GM04503 (cell line): ENCODE measurements at regions not wholly inside any gene's neighbourhood (a gene's known extent, or its start where the extent isn't known, plus 50 kb on each side); places are given as distances from the start of the nearest gene placed in this dataset.

Experiments used
- DNase-seq: peaks from one replicate; pipeline ENCODE4 v3.0.0-alpha.2; 2012; ENCODE audit warnings: low read depth

DNA sequence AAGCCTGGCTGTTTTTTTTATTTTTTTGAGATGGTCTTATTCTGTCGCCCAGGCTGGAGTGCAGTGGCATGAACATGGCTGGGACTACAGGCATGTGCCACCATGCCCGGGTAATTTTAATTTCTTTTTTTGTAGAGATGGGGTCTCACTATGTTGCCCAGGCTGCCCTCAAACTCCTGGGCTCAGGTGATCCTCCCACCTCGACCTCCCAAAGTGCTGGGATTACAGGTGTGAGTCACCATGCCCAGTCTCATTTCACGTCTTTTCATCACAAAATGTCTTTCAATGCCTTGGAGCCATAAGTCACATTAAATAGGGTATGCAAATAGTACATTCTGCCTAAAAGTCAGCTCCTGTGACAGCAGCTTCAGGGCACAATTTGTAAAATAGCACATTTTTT lies 52.8 kb downstream of the SOX2 start:
- DNase-seq: no peak

DNA sequence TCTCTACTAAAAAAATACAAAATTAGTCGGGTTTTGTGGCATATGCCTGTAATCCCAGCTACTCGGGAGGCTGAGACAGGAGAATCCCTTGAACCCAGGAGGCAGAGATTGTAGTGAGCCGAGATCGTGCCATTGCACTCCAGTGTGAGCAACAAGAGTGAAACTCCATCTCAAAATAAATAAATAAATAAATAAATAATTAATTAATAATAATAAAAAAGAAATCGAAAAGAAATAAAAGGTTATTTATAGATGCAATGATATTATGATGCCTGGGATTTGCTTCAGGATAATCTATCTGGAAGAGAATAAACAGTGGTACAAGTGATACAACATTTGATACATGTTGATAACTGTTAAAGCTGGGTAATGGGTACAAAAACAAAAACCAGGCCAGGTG lies 58.6 kb downstream of the SOX2 start:
- no peak for DNase-seq

DNA sequence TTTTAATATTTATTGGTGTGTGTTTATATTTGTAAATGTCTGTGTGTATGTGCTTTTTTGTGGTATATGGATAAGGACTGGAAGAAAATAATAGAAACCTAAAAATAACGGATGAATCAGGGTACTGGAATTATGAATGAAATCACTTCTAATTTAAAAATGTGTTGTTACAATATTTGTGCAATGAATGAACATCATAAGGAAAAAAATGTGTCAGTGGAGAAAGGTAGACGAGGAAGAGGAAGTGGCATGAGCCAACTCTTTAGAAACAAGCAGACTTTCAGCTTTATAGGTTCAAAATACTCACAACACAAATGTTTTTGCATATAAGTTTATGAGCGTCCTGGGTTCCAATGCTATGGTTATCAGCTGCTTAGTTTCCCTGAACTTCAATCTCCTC lies 59.4 kb downstream of the SOX2 start:
- no peak for DNase-seq

- DNase-seq: no peak
These were observed 60.4 kb downstream of the SOX2 start for GRCh38 chr3:181772166-181772565.

DNA sequence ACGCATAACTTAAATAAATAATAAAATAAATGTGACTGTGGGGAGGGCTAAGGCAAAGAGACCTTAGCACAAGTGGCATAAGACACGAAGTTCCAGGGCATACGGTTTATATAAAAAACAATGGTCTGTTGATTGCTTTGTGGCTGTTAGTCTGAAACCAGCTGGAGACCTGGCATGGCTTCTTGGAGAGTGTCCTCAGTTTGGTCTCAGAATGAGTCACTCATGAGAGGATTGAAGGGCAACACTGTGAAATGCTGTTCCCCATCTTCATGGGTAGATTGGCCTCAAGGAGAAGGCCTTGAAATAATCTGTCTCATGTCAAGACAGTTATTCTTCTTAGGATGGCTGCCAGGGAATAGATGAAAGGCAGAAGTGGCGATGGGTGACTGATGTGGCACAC lies 62.2 kb downstream of the SOX2 start:
- DNase-seq: no peak

- no peak for DNase-seq
These were observed 70.7 kb downstream of the SOX2 start for GRCh38 chr3:181782306-181782954.

DNA sequence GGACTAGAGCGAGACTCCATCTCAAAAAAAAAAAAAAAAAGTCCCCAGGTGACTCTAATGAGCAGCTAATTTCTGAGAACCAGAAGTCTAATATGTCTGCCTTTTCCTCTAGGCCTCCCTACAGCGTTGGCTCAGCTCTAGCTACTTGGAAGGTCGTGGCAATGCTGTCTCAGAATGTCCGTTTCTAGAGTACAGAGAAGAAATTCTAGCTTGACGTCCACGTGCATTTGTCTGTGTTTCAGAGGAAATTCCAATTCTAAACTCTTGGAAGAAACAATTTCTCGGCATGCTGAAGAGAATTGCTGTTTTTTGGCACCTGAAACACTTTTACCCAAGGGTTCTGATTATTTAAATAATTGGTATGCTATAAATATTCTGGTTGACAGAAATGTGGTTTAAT lies 78.8 kb downstream of the SOX2 start:
- DNase-seq: no peak

- DNase-seq: no peak
These were observed 79.6 kb downstream of the SOX2 start for GRCh38 chr3:181791056-181791955.

- no peak for DNase-seq
These were observed 81.3 kb downstream of the SOX2 start for GRCh38 chr3:181793006-181793405.

DNA sequence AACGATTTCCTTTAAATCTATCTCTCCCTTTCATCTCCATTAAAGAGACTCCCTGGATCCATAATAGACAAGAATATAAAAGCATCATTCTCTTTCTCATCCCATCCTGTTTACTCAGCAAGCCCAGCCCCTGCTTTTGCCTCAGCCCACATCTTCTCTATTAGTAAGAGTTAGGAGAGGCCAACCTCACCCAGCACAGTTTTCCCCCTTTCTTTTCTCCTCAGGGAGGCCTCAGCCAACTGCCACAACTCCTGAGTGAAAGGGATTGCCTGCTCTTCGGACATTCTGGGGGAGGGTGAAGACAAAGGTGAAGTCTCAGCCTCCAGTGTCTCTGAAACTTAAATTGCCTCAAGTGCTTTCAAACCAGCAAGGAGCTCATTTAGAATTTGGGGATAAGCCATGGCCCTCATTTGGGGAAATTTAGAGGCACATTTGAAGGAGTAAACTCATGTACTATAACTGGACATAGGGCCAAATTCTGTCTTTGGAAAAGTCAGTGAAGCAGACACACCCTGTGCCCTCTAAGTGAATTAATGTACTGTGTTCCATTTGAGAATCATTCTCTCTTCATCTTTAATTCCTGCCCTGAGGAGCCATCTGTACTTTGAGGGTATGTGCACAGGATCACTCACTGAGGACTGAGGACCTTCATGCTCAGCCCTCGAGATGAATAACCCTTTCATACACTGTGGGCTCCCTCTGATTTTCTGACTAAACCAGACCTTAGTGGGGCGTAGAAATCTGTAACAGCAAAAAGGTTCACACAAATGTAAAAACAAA lies 82.5 kb downstream of the SOX2 start:
- no peak for DNase-seq

DNA sequence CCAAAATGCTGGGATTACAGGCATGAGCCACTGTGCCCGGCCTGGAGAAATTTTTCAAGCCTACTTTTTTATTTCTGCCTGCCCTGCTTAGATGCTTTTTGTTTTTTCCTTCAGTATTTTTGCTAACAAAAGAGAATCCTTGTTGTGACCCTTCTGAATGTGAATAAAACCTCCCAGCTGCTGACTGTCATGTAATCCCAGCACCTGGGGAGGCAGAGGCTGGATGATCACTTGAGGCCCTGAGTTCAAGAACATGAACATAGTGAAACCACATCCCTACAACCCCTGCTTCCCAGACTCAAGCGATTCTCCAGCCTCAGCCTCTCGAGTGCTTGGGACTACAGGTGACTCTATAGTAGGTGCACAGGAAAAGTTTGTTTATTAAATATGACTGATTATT lies 84.9 kb downstream of the SOX2 start:
- DNase-seq: no peak

DNA sequence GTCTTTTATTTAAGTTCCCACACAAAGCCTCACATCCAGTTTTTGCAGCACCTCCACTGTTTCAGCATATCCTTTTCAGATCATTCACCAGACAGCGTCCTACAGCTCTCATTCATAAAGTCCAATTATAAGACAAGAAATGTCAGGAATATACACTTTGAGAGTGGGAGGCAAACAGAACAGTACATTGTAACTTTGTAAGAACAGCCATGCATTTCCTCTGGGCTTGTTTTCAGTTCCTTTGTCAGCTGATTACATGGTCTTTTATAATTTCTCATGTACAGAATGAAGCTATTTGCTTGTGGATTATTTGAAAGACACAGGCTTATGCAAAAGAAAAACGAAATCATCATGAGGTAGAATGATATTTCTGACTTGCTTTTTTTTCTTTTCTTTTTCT lies 85.7 kb downstream of the SOX2 start:
- DNase-seq: no peak

- DNase-seq: no peak
These were observed 94.0 kb downstream of the SOX2 start for GRCh38 chr3:181805703-181806102.

DNA sequence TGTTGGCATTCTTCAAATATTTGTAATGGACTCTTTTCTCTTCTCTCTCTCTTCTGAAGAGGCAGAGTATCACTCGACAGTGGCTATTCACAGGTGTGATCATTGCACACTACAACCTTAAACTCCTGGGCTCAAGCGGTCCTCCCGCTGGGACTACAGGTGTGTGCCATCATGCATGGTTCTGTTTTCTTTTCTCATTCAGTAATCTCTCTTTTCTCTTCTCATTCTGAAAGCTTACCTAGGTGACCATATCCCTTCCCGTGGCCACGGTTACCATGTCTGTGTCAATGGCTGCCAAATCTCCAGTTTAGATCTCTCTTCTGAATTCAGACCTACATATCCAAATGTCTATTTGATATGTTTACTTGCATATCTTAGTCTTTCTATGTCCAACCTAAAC lies 96.3 kb downstream of the SOX2 start:
- DNase-seq: no peak

- DNase-seq: no peak
These were observed 112.0 kb downstream of the SOX2 start for GRCh38 chr3:181823716-181824115.

GRCh38 chr3:181824961-181825360 lies 113.2 kb downstream of the SOX2 start:
- DNase-seq: no peak

- DNase-seq: no peak
These were observed 127.6 kb downstream of the SOX2 start for GRCh38 chr3:181839039-181839915.

DNA sequence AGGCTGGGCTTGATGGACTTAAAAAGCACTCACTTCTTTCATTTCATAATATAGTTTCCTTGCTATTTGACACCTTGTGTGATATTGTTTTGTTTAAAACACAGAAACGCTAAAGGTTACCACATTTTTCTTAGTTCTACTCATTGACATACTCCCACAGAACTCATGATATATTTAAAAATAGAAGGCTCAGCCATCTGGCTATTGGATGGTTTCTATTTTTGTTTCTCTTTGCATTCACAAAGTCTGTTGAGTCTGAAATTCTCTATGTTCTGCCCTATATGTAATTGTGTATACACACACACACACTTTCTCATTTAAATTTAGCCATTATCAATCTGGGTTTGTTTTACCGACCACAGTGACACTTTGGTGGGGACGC lies 128.2 kb downstream of the SOX2 start:
- no peak for DNase-seq

DNA sequence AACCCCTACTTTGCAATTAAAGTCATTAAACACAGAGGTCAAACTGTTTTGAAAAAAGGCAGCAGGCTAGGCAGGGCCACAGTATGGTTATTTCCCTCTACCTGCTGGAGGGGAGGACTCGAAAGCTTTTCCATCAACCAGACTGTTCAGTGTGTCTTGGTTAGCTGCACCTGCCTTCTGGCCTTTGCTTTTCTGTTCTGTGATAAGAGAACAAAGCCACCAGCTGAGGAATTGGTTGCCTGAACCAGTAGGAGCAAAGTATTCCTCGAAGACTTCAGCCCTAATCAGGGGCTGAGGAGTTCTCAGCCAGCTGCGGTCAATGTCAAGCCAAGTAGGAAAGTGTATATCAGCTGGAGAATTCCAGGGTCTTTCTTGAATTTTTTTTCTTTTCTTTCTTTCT lies 132.5 kb downstream of the SOX2 start:
- no peak for DNase-seq

GRCh38 chr3:181847276-181847675 lies 135.6 kb downstream of the SOX2 start:
- DNase-seq: no peak

GRCh38 chr3:181851063-181851462 lies 139.3 kb downstream of the SOX2 start:
- DNase-seq: no peak

- no peak for DNase-seq
These were observed 144.1 kb downstream of the SOX2 start for GRCh38 chr3:181855825-181856224.
